Stomach (tissue), 4 donors: ENCODE measurements at regions not wholly inside any gene's neighbourhood (a gene's known extent, or its start where the extent isn't known, plus 50 kb on each side); places are given as distances from the start of the nearest gene placed in this dataset.

Experiments
- CTCF ChIP-seq, 7 experiments: fragments of 450-650 bp in 4 of 7; fragments of 200-600 bp in 3 of 7; sonication (generic) in 3 of 7; IDR thresholded peaks; one replicate each; pipeline ENCODE4 v1.5.1; 2016 to 2019; ENCODE audit warnings: antibody characterized with exemption in 7 of 7, control low read depth in 2 of 7, mild to moderate bottlenecking in 1 of 7
- EP300 ChIP-seq: sonication (generic); formaldehyde crosslinking; IDR thresholded peaks from one replicate; pipeline ENCODE4 v1.6.1; 2017; ENCODE audit warnings: antibody characterized with exemption
- POLR2A ChIP-seq, 4 donors: fragments of 450-650 bp; IDR thresholded peaks; one replicate each; pipeline ENCODE4 v1.6.1; 2016; ENCODE audit warnings: antibody characterized with exemption in 4 of 4, control low read depth in 2 of 4, mild to moderate bottlenecking in 1 of 4, moderate library complexity in 1 of 4
- POLR2AphosphoS5 ChIP-seq, 3 donors: sonication (generic); formaldehyde crosslinking; IDR thresholded peaks; one replicate each; pipeline ENCODE4 v1.6.1; 2016; ENCODE audit warnings: antibody characterized with exemption in 3 of 3

GRCh38 chr11:71336176-71336995 lies 84.0 kb upstream of the SHANK2 start:
- TF ChIP-seq POLR2A (IDR thresholded peaks at IDR 0.05) (no peak), CTCF (IDR thresholded peaks at IDR 0.05) (no peak), POLR2AphosphoS5 (IDR thresholded peaks at IDR 0.05) (no peak), EP300 (no peak)
